WI38 (cell line): ENCODE measurements at regions not wholly inside any gene's neighbourhood (a gene's known extent, or its start where the extent isn't known, plus 50 kb on each side); places are given as distances from the start of the nearest gene placed in this dataset.

Experiments
- H3K4me3 ChIP-seq: 2 replicates; pipeline ENCODE4 v1.5.1; 2011; ENCODE audit warnings: low read depth, mild to moderate bottlenecking, control low read depth, low read length
- TF ChIP-seq, protein P1 (sequence below): IDR thresholded peaks from 2 replicates; pipeline ENCODE4 v1.5.1; 2012; ENCODE audit warnings: low read depth, mild to moderate bottlenecking, control low read depth, low read length

GRCh38 chr10:28875549-28876081 lies 198.3 kb downstream of the BAMBI start:
- TF ChIP-seq, protein P1, sequence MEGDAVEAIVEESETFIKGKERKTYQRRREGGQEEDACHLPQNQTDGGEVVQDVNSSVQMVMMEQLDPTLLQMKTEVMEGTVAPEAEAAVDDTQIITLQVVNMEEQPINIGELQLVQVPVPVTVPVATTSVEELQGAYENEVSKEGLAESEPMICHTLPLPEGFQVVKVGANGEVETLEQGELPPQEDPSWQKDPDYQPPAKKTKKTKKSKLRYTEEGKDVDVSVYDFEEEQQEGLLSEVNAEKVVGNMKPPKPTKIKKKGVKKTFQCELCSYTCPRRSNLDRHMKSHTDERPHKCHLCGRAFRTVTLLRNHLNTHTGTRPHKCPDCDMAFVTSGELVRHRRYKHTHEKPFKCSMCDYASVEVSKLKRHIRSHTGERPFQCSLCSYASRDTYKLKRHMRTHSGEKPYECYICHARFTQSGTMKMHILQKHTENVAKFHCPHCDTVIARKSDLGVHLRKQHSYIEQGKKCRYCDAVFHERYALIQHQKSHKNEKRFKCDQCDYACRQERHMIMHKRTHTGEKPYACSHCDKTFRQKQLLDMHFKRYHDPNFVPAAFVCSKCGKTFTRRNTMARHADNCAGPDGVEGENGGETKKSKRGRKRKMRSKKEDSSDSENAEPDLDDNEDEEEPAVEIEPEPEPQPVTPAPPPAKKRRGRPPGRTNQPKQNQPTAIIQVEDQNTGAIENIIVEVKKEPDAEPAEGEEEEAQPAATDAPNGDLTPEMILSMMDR: no peak
- H3K4me3 ChIP-seq: no peak overlapping the region

DNA sequence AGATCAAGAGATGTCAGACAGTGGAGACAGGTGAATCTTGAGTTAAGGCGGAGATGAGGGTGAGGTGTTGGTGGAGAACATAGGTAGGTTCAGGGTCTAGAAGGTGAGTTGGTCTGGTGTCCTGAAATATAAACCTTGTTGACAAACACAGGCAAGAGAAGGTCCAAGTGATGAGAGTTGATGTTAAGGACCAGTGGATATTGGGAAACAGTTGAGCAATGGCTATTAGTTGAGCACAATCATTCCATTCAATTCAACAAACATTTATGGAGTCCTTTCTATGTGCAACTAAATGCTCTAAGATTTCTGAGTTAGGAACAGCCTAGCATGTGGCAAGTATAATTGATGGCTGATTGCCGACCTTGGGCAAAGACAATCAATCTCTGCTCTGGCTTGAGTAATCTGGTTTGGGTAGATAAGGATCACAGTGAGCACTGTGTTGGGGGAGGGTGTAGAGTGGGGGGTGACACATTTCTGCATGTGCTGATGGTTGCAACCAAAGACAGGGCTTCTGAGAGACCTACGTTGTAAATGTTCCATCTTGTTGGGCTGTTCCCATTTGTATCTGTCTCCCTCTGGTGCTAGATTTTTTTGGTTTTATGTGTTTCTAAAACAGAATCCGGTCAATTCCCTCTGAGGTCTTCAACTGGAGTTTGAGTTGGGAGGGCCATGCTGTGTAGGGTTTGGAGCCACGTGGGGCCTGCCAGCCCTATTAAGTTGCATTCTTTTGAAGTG lies 201.1 kb downstream of the BAMBI start:
- no peak overlapping the region for H3K4me3 ChIP-seq
- TF ChIP-seq, protein P1: no peak

DNA sequence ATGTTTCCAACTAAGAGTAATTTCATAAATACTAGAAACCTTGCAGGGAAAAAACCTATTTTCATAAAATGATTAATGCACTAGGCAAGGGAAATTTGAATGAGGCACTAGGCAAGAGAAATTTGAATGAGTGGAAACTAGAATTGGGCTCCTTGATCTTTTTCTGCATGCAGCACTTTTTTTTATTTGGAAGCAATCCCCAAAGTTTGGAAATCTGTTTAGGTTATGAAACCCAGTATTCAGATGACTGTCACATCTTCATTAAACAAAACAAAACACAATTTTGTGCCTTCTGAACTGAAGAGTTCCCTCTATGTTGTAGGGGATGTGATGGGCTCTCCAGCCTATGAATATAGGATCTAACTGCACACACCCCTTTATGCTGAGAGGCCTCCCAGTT lies 201.9 kb downstream of the BAMBI start:
- TF ChIP-seq, protein P1: no peak

DNA sequence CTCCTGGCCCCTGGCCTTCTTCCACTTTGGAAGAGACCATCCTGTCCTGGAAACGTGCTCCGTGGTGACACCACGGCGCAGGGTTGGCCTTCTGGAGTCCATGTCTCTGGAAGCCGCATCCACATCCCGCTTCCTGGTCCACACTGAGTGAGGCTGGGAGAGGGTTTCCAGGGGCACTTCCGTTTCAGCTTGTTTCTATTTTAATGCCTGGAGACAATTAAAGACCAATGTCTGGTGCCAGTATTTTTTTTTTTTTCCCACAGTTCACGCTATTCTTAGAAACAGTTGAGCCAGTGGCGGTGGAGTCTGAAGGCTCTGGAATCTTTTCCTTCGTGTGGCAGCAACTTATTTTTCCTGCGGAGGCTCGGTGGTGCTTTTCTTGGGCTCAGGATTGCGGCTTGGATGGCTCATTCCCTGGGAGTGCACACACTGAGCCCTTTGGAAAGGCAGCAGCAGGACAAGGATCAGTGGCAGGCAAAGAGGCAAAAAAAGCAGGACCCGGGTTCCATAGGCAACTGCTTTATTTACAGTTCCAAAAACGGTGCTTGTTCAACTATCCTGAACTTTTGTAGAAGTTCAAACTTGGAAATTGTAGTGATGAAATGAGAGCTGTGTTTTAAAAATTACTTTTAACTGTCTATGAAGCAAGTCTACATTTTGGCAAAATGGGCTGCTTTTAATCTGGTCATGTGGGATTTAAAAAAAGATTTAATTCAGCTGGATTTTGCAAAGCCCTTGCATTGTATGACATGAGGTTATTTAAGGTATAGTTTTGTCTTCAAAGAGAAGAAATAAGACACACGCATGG lies 202.8 kb downstream of the BAMBI start:
- TF ChIP-seq, protein P1: no peak
- H3K4me3 ChIP-seq: no peak overlapping the region

More for the DNA sequence above, 201.9 kb downstream of the BAMBI start:
- no peak overlapping the region for H3K4me3 ChIP-seq

GRCh38 chr10:28880683-28880950 lies 203.3 kb downstream of the BAMBI start:
- H3K4me3 ChIP-seq: no peak overlapping the region
- TF ChIP-seq, protein P1: no peak

DNA sequence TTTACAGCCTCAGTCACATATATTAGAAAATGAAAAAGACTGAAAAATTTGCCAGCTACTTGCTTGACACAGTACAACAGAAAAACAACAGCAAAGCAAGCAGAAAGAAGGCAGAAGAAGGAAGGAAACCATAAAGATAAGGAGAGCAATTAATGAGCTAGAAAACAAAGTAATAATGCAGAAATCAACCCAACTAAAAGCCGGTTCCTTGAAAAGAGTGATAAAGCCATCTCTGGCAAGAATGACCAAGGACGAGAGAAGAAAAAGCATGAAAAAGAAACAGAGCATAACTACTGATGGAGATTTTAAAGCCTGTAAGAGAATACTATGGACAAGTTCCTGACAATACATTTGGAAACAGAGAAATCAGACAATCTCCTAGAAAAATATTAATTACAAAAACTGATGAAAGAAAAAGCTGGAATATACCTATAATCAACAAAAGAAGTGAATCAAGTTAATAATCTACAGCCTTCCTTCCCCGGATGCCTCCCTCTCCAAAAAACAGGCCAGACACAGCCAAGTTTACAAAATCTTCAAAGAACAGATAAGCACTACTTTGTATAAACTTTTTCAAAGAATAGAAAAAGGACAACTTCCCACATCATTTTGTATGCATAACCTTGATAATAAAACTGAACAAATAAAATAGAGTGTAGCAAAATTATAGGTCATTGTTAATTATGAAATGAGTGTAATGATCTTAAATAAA lies 204.0 kb downstream of the BAMBI start:
- no peak overlapping the region for H3K4me3 ChIP-seq
- TF ChIP-seq, protein P1: no peak
